Daoy (cell line): ENCODE measurements at regions not wholly inside any gene's neighbourhood (a gene's known extent, or its start where the extent isn't known, plus 50 kb on each side); places are given as distances from the start of the nearest gene placed in this dataset.

ENCODE experiments used
- DNase-seq: peaks from one replicate; pipeline ENCODE4 v3.0.0-alpha.2; 2015; ENCODE audit warnings: low read depth

DNA sequence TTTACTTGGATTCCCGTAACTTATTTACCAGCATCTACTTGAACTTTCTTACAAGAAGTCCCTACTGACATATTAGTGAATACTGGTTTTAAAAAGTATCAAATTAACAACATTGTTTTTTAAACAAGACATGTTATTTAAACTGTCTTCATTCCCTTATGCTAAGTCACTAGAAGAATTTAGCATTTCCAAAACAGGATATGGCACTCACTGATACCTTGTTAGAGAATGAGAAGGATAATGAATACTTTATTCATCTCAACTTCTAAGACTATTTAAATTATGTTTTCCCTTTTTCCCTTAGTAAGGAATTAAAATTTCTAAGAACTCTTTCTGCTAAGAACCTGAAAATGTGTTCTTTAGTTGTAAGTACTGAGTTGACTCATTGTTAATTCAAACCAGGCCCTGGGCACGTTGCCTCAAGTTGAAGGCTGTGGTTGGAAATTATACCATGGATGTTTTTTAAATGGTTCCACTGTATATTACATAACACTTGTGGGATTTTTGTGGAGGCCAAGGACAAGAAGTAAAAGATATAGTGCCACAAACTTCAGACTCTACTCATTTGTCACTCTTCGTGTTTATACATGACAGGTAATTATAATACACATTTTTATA lies 219.0 kb upstream of the EDIL3 start:
- DNase-seq: peak; percentile 55

DNA sequence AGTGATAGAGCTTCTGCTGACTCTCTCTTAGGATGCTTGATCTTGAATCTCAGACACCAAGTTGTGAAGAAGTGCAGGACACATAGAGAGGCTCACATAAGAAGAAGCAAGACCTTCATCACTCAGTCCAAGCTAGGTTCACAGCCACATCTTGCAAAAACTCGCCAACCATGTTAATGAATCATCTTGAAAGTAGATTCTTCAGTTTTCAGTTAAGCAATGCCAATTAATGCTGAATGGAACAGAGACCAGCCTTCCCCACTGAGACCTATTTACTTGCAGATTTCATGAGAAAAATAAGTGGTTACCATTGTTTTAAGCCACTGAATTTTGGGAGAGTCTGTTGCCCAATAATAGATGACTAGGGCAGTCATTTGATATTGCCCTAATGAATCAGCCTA lies 217.7 kb upstream of the EDIL3 start:
- DNase-seq: no peak

DNA sequence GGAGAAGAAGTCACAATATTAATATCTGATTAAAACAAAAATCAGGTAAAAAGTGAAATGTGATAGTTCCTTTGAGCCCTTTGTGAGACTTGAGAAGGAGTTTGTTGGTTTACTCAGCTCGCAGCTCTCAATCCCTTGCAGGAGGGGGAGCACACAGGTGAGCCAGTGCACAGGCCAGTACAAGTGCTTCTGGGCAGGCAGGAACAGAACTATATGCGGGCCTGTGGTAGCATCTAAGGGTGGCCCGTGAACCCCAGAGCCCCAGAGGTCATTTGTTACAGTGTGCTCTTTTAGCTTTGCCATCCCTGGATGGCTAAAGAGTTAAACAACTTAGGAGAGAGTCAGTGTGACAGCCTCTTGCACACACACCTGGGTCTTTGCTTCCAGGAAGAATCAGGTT lies 215.3 kb upstream of the EDIL3 start:
- DNase-seq: no peak

DNA sequence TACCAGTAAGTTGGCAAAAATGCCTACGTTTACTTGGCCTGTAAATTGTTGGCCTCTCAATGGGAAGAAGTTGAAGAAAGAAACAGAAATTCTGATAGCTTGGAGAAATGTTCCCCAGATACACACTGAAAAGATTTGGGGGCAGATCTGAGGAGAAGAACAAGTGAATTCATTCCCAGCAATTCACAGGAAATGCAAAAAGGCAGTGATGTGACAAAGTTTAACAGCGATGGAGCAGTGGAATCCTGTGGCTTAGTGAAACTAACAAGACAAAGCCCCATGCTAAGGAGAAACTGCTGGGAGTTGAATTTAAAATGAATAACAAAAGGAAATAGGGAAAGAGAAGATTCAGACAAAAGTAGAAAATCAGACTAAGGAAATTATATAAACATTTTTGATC lies 213.2 kb upstream of the EDIL3 start:
- no peak for DNase-seq

DNA sequence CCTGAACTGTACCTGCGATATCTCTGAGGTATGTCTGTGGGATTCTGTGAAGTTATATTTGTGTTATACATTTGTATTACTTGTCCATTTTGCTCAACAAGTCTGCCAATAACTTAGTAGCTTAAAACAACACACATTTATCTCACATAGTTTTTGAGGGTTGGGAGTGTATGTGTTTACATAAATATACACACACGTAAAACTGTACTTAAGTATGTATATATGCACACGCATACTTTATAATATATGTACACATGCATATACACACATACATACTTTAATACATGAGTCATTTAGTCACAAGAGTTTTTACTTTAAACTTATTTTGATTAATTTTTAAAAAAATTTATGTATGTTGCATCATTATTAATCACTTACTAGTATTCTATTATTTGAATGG lies 205.9 kb upstream of the EDIL3 start:
- no peak for DNase-seq

DNA sequence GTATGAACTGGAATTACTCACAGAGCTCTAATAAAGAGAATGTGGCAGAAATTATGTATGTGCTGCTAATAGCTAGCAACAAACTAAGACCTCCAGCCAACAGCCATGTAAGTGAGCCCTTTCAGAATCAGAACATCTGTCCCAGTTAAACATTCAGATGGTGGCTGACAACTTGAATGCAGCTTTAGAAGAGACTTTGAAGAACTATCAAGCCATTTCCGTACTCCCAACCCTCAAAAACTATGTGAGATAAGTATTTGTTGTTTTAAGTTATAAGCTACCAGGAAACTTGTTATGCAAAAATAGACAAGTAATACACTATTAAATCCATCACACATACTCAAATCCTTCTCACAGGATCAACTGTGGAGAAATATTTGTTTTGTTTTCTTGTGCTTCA lies 205.2 kb upstream of the EDIL3 start:
- DNase-seq: no peak

DNA sequence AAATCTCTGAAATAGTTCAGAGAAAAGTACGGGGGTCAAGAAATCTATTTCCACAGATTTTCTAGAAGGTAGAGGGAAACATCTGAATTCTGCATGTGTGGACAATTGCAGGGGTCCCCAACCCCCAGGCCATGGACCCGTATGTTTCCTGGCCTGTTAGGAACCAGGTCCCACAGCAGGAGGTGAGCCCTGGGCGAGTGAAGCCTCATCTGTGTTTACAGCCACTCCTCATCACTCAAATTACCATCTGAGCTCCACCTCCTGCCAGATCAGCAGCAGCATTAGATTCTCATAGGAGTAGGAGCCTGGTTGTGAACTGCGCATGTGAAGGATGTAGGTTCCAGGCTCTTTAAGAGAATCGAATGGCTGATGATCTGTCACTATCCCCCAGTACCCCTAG lies 200.5 kb upstream of the EDIL3 start:
- DNase-seq: no peak

DNA sequence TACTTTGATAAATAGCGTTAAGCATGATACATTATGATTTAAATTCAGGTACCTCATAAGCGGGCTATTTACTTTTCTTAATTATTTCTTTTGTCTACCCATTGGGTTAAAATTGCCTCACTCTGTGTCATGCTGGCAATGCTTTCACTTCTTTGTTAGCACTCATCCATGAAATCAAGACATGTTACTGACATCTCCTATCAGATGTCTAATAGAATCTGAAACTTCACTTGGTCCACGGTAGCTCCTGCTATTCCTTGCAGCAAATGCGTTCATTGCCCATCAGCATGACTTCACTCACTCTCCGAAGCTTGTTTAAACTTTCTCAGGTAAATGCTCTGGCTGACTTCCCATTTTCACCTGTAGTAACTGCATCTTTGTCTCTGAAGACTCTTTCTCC lies 193.5 kb upstream of the EDIL3 start:
- no peak for DNase-seq

DNA sequence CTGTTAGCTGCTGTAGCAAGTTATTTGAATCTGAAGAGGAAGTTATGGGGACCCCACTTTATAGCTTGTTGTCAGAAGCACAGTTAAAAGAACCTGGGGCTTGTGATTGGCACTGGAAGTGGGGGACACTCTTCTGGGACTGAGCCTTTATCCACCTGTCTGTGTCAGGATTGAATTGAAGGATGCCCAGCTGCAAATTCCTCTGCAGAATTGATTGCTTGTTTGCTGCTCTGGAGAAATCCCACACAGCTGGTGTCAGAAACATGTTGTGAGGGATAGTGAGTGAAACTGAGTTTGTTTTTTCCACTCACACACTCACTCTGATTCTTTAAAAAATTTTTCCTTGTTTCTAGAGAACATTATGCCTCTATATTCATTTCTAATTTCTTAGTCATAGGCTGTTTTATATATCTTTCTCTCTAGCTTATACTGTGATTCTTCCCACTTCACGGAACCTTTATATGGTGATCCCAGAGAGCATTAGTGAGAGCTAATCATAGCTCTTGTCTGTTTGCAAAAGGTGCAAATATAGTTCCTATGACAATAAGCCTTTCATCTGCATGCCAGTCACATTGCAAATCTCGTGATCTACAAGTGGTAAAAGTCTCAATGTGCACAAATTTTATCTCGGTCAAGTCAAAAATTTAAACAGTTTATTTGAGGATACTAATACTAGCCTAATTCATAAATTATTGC lies 188.5 kb upstream of the EDIL3 start:
- no peak for DNase-seq

DNA sequence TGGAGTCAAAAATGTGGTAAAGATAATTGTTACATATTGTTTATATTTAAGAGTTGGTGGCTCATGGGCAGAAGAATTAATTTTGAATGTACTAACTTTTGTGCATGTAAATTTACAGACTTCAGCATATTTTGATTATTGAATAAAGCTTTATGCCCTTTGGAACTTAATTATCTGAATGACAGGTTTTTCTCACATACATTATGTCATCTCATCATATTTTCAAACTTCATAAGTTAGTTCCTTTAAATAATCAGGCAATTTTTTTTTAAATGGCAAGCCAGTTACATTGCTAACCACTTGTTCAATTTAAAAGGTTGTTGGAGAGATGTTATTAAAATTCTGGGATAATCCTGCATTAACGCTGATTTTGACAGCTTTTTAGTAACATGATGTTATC lies 184.6 kb upstream of the EDIL3 start:
- no peak for DNase-seq

DNA sequence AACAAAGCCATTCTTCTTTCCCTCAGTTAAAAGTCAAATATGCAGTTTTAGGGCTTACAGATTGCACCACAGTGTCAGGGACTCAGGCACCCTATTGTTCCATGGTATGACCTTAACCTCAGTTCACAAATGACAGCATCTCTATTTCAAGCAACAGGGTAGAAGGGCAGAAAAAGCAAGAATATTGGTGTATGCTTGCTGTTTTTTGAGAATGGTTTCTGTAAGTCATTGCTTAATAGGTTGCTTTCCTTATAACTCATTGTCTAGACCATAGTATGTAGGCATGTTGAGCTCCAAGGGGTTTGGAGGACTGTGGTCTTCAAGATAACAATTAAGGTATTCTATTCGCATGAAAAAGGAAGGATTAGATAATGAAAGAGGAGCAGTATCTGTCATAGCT lies 183.5 kb upstream of the EDIL3 start:
- no peak for DNase-seq

DNA sequence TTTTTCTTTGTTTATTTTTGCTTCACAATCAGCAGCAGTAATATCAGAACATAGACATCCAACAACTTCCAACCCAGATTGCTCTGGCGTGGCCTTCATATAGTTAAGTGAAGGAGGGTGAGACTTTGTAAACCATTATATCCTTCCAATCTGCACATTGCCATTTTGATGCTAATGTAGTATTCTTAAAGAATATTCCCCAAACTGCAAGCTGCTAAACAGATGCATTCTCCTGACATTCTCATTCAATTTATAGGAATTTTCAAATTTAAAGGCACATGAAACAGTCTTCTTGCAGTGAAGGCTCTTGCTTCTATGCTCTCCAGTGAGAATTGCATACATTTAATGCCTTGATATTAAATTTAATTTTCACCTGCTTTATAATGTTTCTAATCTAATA lies 181.2 kb upstream of the EDIL3 start:
- no peak for DNase-seq

DNA sequence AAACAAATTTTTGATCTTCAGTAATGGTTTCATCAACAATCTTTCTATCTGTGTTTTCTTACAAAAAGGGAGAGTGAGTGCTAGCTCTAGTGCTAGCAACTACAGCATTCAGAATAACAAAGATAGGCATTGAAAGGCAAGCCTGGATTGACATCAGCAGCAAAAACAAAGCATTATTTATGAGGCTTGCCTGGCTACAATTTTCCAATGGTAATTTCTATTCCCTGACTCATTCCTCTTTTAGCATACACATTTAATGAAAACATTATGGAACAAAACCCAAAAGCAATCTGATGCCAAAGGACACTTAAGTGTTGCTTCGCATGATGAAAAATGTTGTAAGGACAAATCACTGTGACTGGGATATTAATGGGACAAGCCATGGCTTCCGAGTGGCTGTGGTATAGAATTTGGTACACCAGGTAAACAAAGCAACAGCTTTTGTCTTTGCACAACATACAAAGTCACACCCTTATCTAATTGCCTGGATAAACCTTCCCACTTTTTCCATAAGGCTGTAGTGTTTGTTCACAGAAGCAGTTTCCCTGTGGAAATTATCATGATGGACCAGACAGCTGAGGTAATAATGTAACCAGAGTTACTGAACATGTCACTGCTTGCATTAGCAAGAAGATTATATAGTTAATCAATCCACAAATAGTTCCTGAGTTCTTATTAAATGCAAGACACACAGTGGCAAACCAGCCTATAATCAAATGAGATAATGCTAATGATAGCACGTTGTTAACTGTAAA lies 179.8 kb upstream of the EDIL3 start:
- DNase-seq: no peak

DNA sequence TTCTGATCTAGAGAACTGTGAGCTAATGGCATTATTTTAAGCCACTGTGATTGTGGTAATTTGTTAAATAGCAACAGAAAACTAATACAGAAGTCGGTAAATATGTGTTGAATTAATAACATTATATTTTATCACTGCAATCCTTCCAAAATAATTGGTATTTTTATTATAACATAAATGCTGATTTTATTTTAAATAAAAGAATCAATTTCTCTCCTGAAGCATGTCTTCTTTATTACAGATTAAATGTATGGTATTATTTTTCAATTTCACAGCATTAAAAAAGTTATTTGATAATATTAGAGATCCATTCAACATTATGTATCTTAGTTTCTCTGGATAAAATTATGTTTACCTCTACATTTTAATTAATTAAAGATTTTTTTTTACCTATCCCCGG lies 165.5 kb upstream of the EDIL3 start:
- DNase-seq: no peak

DNA sequence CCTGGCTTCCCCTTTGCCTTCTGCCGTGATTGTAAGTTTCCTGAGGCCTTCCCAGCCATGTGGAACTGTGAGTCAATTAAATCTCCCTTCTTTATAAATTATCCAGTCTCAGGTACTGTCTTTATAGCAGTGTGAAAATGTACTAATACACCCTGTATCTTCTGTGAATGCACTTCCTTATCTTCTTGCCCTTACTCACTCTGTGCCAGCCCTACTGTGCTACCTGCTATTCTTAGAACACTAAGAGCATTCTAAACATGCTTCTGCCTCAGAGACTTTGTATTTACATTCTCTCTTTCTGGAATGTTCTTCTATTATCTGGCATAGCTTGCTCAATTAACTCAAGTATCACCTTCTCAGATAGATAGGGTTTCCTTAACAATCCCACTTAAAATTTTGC lies 164.4 kb upstream of the EDIL3 start:
- DNase-seq: no peak

DNA sequence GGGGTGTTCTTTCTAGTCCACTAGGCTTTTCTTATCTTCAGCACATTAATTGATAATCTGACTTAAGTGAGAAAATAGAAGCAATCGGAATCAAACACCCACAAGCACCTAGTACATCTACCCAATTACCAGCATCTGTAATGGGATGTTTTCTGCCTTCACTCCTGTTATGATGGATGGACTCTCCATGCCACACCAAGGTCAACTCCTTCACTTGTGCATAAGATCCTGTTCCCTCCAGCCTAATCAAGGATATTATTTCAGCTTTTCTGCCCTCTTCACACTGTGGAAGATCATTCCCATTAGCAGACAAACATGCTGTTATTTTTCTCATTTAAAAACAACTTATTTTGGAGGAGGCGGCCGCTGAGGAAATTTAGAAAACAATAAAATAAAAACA lies 162.0 kb upstream of the EDIL3 start:
- DNase-seq: no peak

DNA sequence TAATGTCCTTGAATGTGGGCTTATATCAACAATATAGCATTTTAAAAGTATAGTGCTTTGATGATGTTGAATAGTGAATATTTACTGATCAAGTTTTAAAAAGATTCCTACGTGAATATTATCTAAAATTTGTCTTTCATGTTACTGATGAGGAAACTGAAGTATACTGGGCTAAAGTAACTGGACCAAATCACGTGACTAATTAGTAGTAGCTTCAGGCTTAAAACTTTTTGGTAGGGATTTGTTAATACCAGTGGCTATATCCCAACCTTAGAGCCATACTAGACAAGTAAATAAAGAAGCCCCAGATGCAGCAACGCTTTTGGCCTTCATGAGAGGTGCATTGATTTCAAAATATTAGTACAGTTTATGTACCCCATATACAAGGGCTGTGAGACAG lies 152.1 kb upstream of the EDIL3 start:
- no peak for DNase-seq

DNA sequence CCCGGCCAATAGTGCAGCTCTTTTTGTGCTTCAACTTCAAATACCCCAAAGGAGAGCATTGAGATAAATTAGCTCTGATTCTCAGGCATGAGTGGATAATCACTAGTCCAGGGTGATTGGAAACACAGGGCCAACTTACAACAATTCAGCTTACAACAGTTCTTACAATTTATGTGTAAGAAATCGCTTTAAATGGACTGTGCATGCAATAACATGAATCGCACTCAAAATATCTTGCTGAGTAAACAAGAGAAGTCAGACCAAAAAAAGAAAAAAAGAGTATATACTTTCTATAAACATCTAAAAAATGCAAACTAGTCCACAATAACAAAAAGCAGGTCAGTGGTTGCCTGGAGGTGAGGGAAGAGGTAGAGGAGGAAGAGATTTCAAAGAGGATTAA lies 150.6 kb upstream of the EDIL3 start:
- no peak for DNase-seq

DNA sequence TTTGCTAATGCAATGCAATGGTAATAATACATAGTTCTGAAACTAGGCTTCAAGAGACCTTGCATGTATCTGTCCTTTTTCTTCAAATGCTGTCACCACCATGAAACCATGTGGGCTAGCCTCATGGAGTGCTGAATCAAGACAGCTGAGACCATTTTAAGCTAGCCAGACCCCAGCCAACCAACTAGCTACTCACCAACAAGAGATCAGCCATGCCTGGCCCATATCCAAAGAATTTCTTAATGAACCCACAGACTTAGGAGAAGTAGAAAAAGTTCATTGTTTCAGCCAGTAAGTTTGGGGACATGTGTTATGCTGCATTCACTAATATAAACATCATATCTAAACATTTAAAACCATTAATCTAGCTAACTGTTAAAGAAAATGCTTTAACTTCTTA lies 139.8 kb upstream of the EDIL3 start:
- DNase-seq: no peak

DNA sequence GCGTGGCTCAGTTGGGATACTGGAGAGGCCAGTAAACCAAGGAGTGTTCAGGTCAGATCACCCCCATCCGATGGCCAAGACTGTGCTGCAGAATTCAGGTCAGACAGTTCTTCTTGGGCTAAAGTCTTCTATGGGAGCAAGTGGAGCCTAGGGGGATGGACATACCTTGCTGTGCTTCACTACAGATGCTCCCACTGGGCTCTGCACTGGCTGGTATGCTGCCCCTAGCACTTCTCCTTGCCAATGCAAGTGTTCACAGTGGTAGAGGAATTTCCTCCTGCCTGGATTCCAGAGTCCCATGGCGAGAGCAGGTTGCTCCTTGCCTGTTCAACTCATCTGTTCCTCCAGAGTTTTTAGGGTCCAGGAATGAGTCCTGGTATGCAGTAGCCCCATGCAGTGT lies 134.2 kb upstream of the EDIL3 start:
- no peak for DNase-seq

DNA sequence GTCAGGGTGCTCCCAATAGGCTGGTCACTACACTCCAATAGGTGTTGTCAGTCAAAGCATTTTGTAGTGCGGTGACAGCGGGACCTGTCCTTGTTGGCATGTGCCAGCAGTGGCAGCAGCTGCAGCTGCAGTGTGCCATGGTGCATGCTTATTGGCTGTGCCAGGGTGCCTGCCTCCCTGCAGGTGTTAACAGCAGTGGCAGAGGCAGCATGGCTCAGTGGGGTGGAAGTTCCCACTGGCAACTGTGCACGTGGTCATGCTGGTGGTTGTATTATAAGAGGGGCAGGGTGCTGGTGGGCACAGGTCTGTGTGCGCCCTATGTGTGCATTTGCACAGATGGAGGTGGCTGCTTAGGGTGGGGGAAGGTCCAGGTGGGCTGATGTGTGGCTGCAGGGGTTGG lies 133.7 kb upstream of the EDIL3 start:
- DNase-seq: no peak

DNA sequence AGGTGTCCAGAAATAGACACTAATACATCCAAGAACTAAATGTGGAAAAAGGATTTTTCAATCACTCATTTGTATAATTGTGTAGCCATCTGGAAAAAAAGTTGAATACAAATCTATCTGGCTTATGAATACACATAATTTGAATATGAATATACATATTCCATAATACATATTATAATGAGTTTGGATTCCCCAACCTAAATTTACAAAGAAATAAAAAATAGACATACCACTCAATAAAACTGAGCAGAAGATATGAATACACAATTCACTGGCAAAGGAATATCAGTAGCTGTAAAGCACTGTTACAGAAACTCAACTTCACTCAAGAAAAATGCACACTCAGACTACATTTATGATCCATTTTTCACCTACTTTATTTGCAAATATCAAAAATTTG lies 121.9 kb upstream of the EDIL3 start:
- no peak for DNase-seq

DNA sequence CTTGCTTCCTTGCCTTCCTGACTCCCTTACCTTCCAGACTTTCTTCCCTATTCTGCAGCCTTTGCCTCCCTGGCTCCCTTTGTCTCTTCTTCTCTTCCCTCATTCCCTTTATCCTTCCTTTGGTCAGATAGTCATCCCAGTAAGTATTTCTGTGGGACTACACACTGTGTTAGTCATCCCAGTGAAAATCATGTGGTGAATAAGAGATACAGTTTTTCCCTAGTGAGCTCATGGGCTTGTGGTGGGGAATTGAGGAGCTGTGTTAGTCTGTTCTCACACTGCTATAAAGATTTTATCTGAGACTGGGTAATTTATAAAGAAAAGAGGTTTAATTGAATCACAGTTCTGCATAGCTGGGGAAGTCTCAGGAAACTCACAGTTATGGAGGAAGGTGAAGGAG lies 109.8 kb upstream of the EDIL3 start:
- DNase-seq: peak; percentile 88
